Ishikawa (cell line): ENCODE measurements at regions not wholly inside any gene's neighbourhood (a gene's known extent, or its start where the extent isn't known, plus 50 kb on each side); places are given as distances from the start of the nearest gene placed in this dataset.

ENCODE experiments used
- CREB1 ChIP-seq: IDR thresholded peaks from 2 replicates; pipeline ENCODE4 v1.6.1; 2012; ENCODE audit warnings: low read depth
- EP300 ChIP-seq: IDR thresholded peaks from 2 replicates; pipeline ENCODE4 v1.6.1; 2012; ENCODE audit warnings: borderline replicate concordance
- MAX ChIP-seq: IDR thresholded peaks from 2 replicates; pipeline ENCODE4 v1.6.1; 2012
- RAD21 ChIP-seq: IDR thresholded peaks from 2 replicates; pipeline ENCODE4 v1.6.1; 2012; ENCODE audit warnings: low read depth
- REST ChIP-seq: IDR thresholded peaks from 2 replicates; pipeline ENCODE4 v1.6.1; 2012; ENCODE audit warnings: low read depth, mild to moderate bottlenecking
- TCF12 ChIP-seq: IDR thresholded peaks from 2 replicates; pipeline ENCODE4 v1.6.1; 2012; ENCODE audit warnings: low read depth
- YY1 ChIP-seq: IDR thresholded peaks from 2 replicates; pipeline ENCODE4 v1.6.1; 2012; ENCODE audit warnings: low read depth
- ZBTB7A ChIP-seq: IDR thresholded peaks from 2 replicates; pipeline ENCODE4 v1.6.1; 2012; ENCODE audit warnings: low read depth

GRCh38 chr2:155994315-155994714, 338.2 kb downstream of the NR4A2 start:
- TF ChIP-seq CREB1 (no peak), RAD21 (no peak), ZBTB7A (no peak), TCF12 (no peak), MAX (no peak), YY1 (no peak), EP300 (no peak), REST (no peak)
